GM12865 (cell line): ENCODE measurements at regions not wholly inside any gene's neighbourhood (a gene's known extent, or its start where the extent isn't known, plus 50 kb on each side); places are given as distances from the start of the nearest gene placed in this dataset.

Source experiments
- DNase-seq: peaks from one replicate; pipeline ENCODE4 v3.0.0; 2010; ENCODE audit warnings: low read depth
- H3K4me3 ChIP-seq: 2 replicates; pipeline ENCODE4 v1.5.1; 2011; ENCODE audit warnings: mild to moderate bottlenecking, low read depth, low read length, control low read depth
- CTCF ChIP-seq: IDR thresholded peaks from 2 replicates; pipeline ENCODE4 v1.5.1; 2011; ENCODE audit warnings: low read length, control low read depth, low read depth, inconsistent platforms; ENCODE audit not compliant: insufficient read depth; ENCODE audit errors: missing control alignments

- DNase-seq: no peak
- TF ChIP-seq CTCF: no peak
- no peak overlapping the region for H3K4me3 ChIP-seq
These were observed 97.3 kb upstream of the SNTG2 start for GRCh38 chr2:853203-853870.

GRCh38 chr2:852168-852567, 98.5 kb upstream of the SNTG2 start:
- TF ChIP-seq CTCF: no peak
- DNase-seq: no peak

DNA sequence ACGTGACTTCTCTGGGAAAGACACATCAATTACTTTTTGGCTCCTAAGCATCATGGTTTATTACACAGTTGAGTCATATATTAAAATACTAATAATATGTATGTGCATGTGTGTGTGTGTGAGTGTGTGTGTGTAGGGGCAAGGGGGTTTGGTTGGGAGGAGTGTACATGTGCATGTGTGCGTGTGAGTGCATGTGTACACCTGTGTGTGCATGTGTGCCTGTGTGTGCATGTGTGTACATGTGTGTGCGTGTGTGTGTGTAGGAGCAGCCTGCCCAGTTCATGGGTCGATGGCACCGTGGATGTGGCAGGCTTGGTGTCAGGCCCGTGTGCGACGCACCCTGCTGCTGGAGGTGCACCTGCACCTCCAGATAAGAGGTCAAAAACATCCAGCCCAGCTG, 99.0 kb upstream of the SNTG2 start:
- no peak for DNase-seq
- no peak for TF ChIP-seq CTCF
- H3K4me3 ChIP-seq: no peak overlapping the region

More at GRCh38 chr2:852168-852567, 98.5 kb upstream of the SNTG2 start:
- no peak overlapping the region for H3K4me3 ChIP-seq

DNA sequence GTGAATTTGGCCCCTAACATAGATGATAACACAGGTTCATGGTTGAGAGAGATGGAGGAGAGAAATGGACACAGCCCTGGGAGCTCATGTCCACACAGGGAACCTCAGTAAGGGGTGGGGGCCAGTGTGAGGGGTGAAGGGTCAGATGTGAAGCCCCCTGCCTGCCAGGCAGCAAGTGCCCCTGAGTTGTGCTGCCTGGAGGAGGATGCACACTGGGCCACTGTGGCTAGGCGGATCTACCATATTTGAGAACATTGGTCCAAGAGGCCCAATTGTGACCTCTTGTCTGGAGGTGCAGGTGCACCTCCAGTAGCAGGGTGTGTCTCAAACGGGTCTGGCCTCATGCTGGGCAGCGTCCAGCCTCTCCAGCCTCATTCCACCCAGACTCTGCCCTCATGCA, 99.6 kb upstream of the SNTG2 start:
- TF ChIP-seq CTCF: no peak
- DNase-seq: no peak
- no peak overlapping the region for H3K4me3 ChIP-seq

- no peak for DNase-seq
- no peak overlapping the region for H3K4me3 ChIP-seq
- no peak for TF ChIP-seq CTCF
These were observed 100.2 kb upstream of the SNTG2 start for GRCh38 chr2:850429-850828.

- no peak overlapping the region for H3K4me3 ChIP-seq
- TF ChIP-seq CTCF: no peak
- DNase-seq: no peak
These were observed 102.5 kb upstream of the SNTG2 start for GRCh38 chr2:848099-848498.

DNA sequence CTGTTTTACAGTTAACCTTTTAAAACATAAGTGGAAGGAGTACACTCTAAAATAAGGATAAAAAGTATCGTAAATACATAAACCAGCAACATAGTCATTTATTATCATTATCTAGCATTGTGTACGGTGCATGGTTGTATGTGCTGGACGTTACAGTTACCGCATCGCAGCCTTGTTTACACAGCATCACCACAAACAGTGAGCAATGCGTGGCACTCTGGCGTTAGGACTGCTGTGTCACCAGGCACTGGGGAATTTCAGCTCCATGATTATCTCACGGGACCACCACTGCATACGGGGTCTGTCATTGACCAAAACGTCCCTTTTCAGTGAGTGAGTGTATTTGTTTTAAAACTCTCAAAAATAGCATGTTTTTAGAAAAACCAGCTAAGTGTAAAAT, 103.0 kb upstream of the SNTG2 start:
- no peak for TF ChIP-seq CTCF
- no peak for DNase-seq

More for the DNA sequence above, 103.0 kb upstream of the SNTG2 start:
- no peak overlapping the region for H3K4me3 ChIP-seq
